GM12878 (cell line): ENCODE measurements at regions not wholly inside any gene's neighbourhood (a gene's known extent, or its start where the extent isn't known, plus 50 kb on each side); places are given as distances from the start of the nearest gene placed in this dataset.

Source experiments
- ATAC-seq: fragments of 200-7000 bp; cut with Tn5 transposase; 3 replicates; pipeline ENCODE4 v1.9.1; 2020; ENCODE audit warnings: mild to moderate bottlenecking, moderate library complexity
- BruUV-seq: library from RNA; stranded (reverse); fragments of 400-500 nt; replicated peaks from 2 replicates; lab custom pipeline; 2021; lab: Mats Ljungman, UMichigan
- CTCF ChIA-PET: fragments of 300-600 bp; sonication (Branson Sonifier 250); formaldehyde crosslinking; extraction: SDS; loops from one replicate; lab custom pipeline; 2021; ENCODE audit warnings: inconsistent platforms; lab: Yijun Ruan, JAX
- POLR2A ChIA-PET: fragments of 350-600 bp; formaldehyde crosslinking; extraction: SDS; loops from one replicate; lab custom pipeline; 2021; ENCODE audit warnings: inconsistent platforms; lab: Charles Lee
- RAD21 ChIA-PET: fragments of 300-600 bp; sonication (Branson Sonifier 250); formaldehyde crosslinking; loops from one replicate; lab custom pipeline; 2023; ENCODE audit warnings: antibody characterized with exemption; ENCODE audit not compliant: unreplicated experiment; lab: Charles Lee
- SMC1A ChIA-PET: fragments of 300-600 bp; sonication (Branson Sonifier 250); formaldehyde crosslinking; loops from one replicate; lab custom pipeline; 2023; ENCODE audit not compliant: unreplicated experiment, uncharacterized antibody; lab: Charles Lee
- DNase-seq: peaks from one replicate; pipeline ENCODE4 v3.0.0-alpha.2; 2011; ENCODE audit warnings: low read depth, low spot score
- FAIRE-seq: peaks from 3 replicates; lab custom pipeline; 2011; peaks lifted over from hg19 to GRCh38; lab: Jason Lieb, UNC
- H2AFZ ChIP-seq: 2 replicates; pipeline ENCODE4 v1.6.0; 2011; ENCODE audit warnings: low read depth, low read length, control low read depth; ENCODE audit not compliant: control insufficient read depth
- H3K27ac ChIP-seq: 2 replicates; pipeline ENCODE4 v1.5.1; 2011; ENCODE audit warnings: control low read depth; ENCODE audit not compliant: control insufficient read depth, insufficient read depth
- H3K27me3 ChIP-seq, 2 experiments: replicated peaks in 1 of 2; 2 replicates each; pipeline versions ENCODE4 v1.6.0 to v1.6.1; 2011; ENCODE audit warnings: low read length in 1 of 2; ENCODE audit not compliant: control insufficient read depth in 2 of 2, insufficient read depth in 2 of 2
- H3K36me3 ChIP-seq, 2 experiments: 2 replicates each; pipeline ENCODE4 v1.5.1; 2011; ENCODE audit warnings: low read length in 1 of 2; ENCODE audit not compliant: control insufficient read depth in 2 of 2, insufficient read depth in 2 of 2
- H3K4me1 ChIP-seq: 2 replicates; pipeline ENCODE4 v1.6.1; 2011; ENCODE audit warnings: mild to moderate bottlenecking, low read length, moderate library complexity, mixed read lengths; ENCODE audit not compliant: control insufficient read depth, insufficient read depth
- H3K4me2 ChIP-seq: 2 replicates; pipeline ENCODE4 v1.6.0; 2011; ENCODE audit warnings: control low read depth; ENCODE audit not compliant: control insufficient read depth, insufficient read depth
- H3K4me3 ChIP-seq: fragments of 200-600 bp; sonication (generic); 2 replicates; pipeline ENCODE4 v1.5.1; 2016
- H3K79me2 ChIP-seq: 2 replicates; pipeline ENCODE4 v1.6.0; 2011; ENCODE audit warnings: low read length; ENCODE audit not compliant: control insufficient read depth, insufficient read depth
- H3K9ac ChIP-seq: 2 replicates; pipeline ENCODE4 v1.8.0; 2011; ENCODE audit warnings: low read length, control low read depth, mixed read lengths; ENCODE audit not compliant: control insufficient read depth, insufficient read depth
- H3K9me3 ChIP-seq: replicated peaks from 3 replicates; pipeline ENCODE4 v1.5.1; 2011; ENCODE audit warnings: mild to moderate bottlenecking, low read length; ENCODE audit not compliant: control insufficient read depth, insufficient read depth
- H4K20me1 ChIP-seq: 2 replicates; pipeline ENCODE4 v1.6.0; 2011; ENCODE audit not compliant: control insufficient read depth, insufficient read depth
- EP300 ChIP-seq, 2 experiments: fragments of 150-350 bp in 1 of 2; IDR thresholded peaks; 2 replicates each; pipeline ENCODE4 v1.6.1; 2011 to 2012; ENCODE audit warnings: low read depth in 2 of 2, low read length in 2 of 2, borderline replicate concordance in 1 of 2, improper control_type of control experiment in 1 of 2, inconsistent platforms in 1 of 2; ENCODE audit not compliant: control insufficient read depth in 1 of 2
- HCFC1 ChIP-seq: fragments of 150-350 bp; IDR thresholded peaks from 2 replicates; pipeline ENCODE4 v1.6.1; 2014; ENCODE audit warnings: low read length
- HDGF ChIP-seq: fragments of 450-650 bp; IDR thresholded peaks from 2 replicates; pipeline ENCODE4 v1.6.1; 2016; ENCODE audit warnings: antibody characterized with exemption
- JUNB ChIP-seq: IDR thresholded peaks from 2 replicates; pipeline ENCODE4 v1.6.1; 2016; ENCODE audit warnings: antibody characterized with exemption, mild to moderate bottlenecking
- MTA2 ChIP-seq: fragments of 450-650 bp; IDR thresholded peaks from 2 replicates; pipeline ENCODE4 v1.6.1; 2016; ENCODE audit warnings: low read depth, mild to moderate bottlenecking, moderate library complexity
- POLR2AphosphoS5 ChIP-seq: IDR thresholded peaks from 2 replicates; pipeline ENCODE4 v1.6.1; 2011; ENCODE audit warnings: mild to moderate bottlenecking, low read length, inconsistent platforms
- RUNX3 ChIP-seq: IDR thresholded peaks from 2 replicates; pipeline ENCODE4 v1.6.1; 2012; ENCODE audit warnings: low read length, inconsistent platforms
- SIX5 ChIP-seq: IDR thresholded peaks from 2 replicates; pipeline ENCODE4 v1.6.1; 2011; ENCODE audit warnings: mild to moderate bottlenecking, low read depth, low read length, moderate library complexity; ENCODE audit not compliant: severe bottlenecking
- SRF ChIP-seq, 2 experiments: IDR thresholded peaks; 2 replicates each; pipeline ENCODE4 v1.6.1; 2011; ENCODE audit warnings: low read depth in 2 of 2, low read length in 2 of 2, mild to moderate bottlenecking in 1 of 2, moderate library complexity in 1 of 2
- WGBS: methylation state at CpG from one replicate; pipeline ENCODE4 v1.1.6; 2016; ENCODE audit warnings: low lambda C conversion rate; ENCODE audit not compliant: insufficient replicate concordance, insufficient coverage; ENCODE audit errors: missing lambda C conversion rate; 5-methylcytosine and 5-hydroxymethylcytosine counted together
- in situ Hi-C: fragments of 300-500 bp; cut with MboI; formaldehyde crosslinking; loops from 9 replicates; pipeline ENCODE4 v1.14.3; 2018; ENCODE audit warnings: mixed read lengths
- intact Hi-C: fragments of 100-400 bp; cut with micrococcal nuclease; formaldehyde crosslinking; loops from one replicate; pipeline ENCODE4 v1.14.2; 2022; ENCODE audit not compliant: unreplicated experiment
- TF ChIP-seq, protein P1 (sequence below): IDR thresholded peaks from 2 replicates; pipeline ENCODE4 v1.6.1; 2011; ENCODE audit warnings: borderline replicate concordance, low read depth, mild to moderate bottlenecking, moderate library complexity, low read length; ENCODE audit not compliant: insufficient read depth, poor library complexity, severe bottlenecking
- TF ChIP-seq, protein P2 (sequence below): fragments of 450-650 bp; IDR thresholded peaks from 2 replicates; pipeline ENCODE4 v1.6.1; 2017; ENCODE audit warnings: mild to moderate bottlenecking
- TF ChIP-seq, protein P3 (sequence below): fragments of 450-650 bp; IDR thresholded peaks from 2 replicates; pipeline ENCODE4 v1.6.1; 2017; ENCODE audit warnings: low read depth, mild to moderate bottlenecking, moderate library complexity
- TF ChIP-seq, protein P4 (sequence below): IDR thresholded peaks from 2 replicates; pipeline ENCODE4 v1.6.1; 2011; ENCODE audit warnings: borderline replicate concordance, low read depth, mild to moderate bottlenecking, moderate library complexity, mixed read lengths, low read length; ENCODE audit not compliant: insufficient read depth; ENCODE audit errors: extremely low read length

DNA sequence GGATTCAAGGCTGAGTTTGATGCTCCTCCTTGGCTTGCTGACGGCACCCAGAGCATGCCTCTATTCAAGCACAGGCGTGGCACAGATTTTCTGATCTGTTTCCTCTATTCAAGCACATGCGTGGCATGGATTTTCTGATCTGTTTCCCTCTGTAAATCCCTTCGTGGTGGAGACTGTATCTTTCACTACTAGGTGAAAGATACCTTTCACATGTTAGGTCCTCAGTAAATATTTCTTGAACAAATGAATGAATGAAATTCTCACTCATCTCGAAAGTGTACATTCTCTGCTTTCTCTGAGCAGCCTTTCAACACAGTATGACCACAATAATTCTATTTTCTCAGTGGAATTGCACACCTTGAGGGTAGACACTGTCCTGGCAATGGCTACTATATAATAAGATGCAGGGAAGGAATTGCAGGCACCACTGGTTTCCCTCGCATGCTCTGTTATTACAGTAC is 72.6 kb upstream of the F13A1 start:
- H3K79me2 ChIP-seq = no peaks in the 10 kb centered on the region
- no peaks in the 10 kb centered on the region for H4K20me1 ChIP-seq
- FAIRE-seq (no peak), DNase-seq (no peak), ATAC-seq (peak; percentile 26)
- in situ Hi-C loops = loop anchor here (5.0 kb wide), 1 partner anchor 154 kb away; no protein-coding TSS in a partner anchor
- peak overlapping the region; percentile 30; the same call in 1 of the 2 replicates for H3K9ac ChIP-seq
- H3K27me3 ChIP-seq = no peaks in the 10 kb centered on the region
- H3K36me3 ChIP-seq = no peaks in the 10 kb centered on the region
- ChIA-PET RAD21 (interaction anchor here (0.7 to 6.8 kb wide), 17 partner anchors 8 to 196 kb away, joined by 3 to 202 read pairs (median 12); partner anchors contain the start of gene LY86), SMC1A (interaction anchor here (0.8 to 12.1 kb wide), 16 partner anchors 8 to 197 kb away, joined by 3 to 217 read pairs (median 8); no protein-coding TSS in a partner anchor), POLR2A (interaction anchor here (0.9 to 5.8 kb wide), 6 partner anchors 14 to 196 kb away, joined by 4 to 69 read pairs (median 11); partner anchors contain the start of gene LY86), CTCF (interaction anchor here (0.6 to 5.6 kb wide), 10 partner anchors 10 to 261 kb away, joined by 3 to 45 read pairs (median 6); no protein-coding TSS in a partner anchor)
- H3K4me2 ChIP-seq = peak overlapping the region; percentile 80
- H3K27ac ChIP-seq = peak overlapping the region; percentile 97
- BruUV-seq = no TSS peak
- H2AFZ ChIP-seq = peak overlapping the region; percentile 44; the same call in 1 of the 2 replicates
- no peak overlapping the region for H3K4me3 ChIP-seq
- 30% methylated on average over 6 of the region's 6 CpGs for WGBS
- intact Hi-C loops = loop anchor here (5.0 to 10.0 kb wide), 2 partner anchors 76 to 168 kb away; no protein-coding TSS in a partner anchor
- no peaks in the 10 kb centered on the region for H3K9me3 ChIP-seq
- H3K4me1 ChIP-seq = peaks cover 37% of the 10 kb centered on the region
- no peak for TF ChIP-seq HDGF
- TF ChIP-seq RUNX3 = no peak
- TF ChIP-seq, protein P1, sequence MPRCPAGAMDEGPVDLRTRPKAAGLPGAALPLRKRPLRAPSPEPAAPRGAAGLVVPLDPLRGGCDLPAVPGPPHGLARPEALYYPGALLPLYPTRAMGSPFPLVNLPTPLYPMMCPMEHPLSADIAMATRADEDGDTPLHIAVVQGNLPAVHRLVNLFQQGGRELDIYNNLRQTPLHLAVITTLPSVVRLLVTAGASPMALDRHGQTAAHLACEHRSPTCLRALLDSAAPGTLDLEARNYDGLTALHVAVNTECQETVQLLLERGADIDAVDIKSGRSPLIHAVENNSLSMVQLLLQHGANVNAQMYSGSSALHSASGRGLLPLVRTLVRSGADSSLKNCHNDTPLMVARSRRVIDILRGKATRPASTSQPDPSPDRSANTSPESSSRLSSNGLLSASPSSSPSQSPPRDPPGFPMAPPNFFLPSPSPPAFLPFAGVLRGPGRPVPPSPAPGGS = no peak
- TF ChIP-seq, protein P2, sequence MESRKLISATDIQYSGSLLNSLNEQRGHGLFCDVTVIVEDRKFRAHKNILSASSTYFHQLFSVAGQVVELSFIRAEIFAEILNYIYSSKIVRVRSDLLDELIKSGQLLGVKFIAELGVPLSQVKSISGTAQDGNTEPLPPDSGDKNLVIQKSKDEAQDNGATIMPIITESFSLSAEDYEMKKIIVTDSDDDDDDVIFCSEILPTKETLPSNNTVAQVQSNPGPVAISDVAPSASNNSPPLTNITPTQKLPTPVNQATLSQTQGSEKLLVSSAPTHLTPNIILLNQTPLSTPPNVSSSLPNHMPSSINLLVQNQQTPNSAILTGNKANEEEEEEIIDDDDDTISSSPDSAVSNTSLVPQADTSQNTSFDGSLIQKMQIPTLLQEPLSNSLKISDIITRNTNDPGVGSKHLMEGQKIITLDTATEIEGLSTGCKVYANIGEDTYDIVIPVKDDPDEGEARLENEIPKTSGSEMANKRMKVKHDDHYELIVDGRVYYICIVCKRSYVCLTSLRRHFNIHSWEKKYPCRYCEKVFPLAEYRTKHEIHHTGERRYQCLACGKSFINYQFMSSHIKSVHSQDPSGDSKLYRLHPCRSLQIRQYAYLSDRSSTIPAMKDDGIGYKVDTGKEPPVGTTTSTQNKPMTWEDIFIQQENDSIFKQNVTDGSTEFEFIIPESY = no peak
- TF ChIP-seq EP300 (IDR thresholded peaks at IDR 0.05; ENCODE audit: borderline replicate concordance in 1 of 2, control insufficient read depth in 1 of 2, low read depth in 2 of 2, low read length in 2 of 2) = no peak
- TF ChIP-seq HCFC1 = no peak
- TF ChIP-seq, protein P3, sequence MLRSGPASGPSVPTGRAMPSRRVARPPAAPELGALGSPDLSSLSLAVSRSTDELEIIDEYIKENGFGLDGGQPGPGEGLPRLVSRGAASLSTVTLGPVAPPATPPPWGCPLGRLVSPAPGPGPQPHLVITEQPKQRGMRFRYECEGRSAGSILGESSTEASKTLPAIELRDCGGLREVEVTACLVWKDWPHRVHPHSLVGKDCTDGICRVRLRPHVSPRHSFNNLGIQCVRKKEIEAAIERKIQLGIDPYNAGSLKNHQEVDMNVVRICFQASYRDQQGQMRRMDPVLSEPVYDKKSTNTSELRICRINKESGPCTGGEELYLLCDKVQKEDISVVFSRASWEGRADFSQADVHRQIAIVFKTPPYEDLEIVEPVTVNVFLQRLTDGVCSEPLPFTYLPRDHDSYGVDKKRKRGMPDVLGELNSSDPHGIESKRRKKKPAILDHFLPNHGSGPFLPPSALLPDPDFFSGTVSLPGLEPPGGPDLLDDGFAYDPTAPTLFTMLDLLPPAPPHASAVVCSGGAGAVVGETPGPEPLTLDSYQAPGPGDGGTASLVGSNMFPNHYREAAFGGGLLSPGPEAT = peak; percentile 58
- TF ChIP-seq MTA2 = peak; percentile 60; the same call in 1 of the 2 replicates
- TF ChIP-seq, protein P4, sequence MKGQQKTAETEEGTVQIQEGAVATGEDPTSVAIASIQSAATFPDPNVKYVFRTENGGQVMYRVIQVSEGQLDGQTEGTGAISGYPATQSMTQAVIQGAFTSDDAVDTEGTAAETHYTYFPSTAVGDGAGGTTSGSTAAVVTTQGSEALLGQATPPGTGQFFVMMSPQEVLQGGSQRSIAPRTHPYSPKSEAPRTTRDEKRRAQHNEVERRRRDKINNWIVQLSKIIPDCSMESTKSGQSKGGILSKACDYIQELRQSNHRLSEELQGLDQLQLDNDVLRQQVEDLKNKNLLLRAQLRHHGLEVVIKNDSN = no peak
- no peak for TF ChIP-seq POLR2AphosphoS5
- no peak for TF ChIP-seq SRF (IDR thresholded peaks at IDR 0.05; ENCODE audit: low read depth in 2 of 2, low read length in 2 of 2)
- no peak for TF ChIP-seq SIX5
- 0 out of 2 replicates have a peak, but pooled peaks have one; percentile 1 for TF ChIP-seq JUNB
